GM23248 (cell line): ENCODE measurements at regions not wholly inside any gene's neighbourhood (a gene's known extent, or its start where the extent isn't known, plus 50 kb on each side); places are given as distances from the start of the nearest gene placed in this dataset.

ENCODE experiments used
- DNase-seq: peaks from one replicate; pipeline ENCODE4 v3.0.0-alpha.2; 2015
- H2AFZ ChIP-seq: fragments of 200-600 bp; sonication (generic); 2 replicates; pipeline ENCODE4 v1.6.1; 2016; ENCODE audit warnings: antibody characterized with exemption
- H3F3A ChIP-seq: fragments of 200-600 bp; sonication (generic); 2 replicates; pipeline ENCODE4 v1.6.1; 2016; ENCODE audit warnings: mild to moderate bottlenecking, antibody characterized with exemption, mixed run types; ENCODE audit not compliant: insufficient read depth
- H3K27ac ChIP-seq: fragments of 200-600 bp; sonication (generic); 2 replicates; pipeline ENCODE4 v1.5.1; 2016; ENCODE audit warnings: mild to moderate bottlenecking
- H3K27me3 ChIP-seq: fragments of 200-600 bp; sonication (generic); replicated peaks from 2 replicates; pipeline ENCODE4 v1.6.1; 2016; ENCODE audit warnings: mild to moderate bottlenecking; ENCODE audit not compliant: insufficient read depth
- H3K36me3 ChIP-seq: fragments of 200-600 bp; sonication (generic); 2 replicates; pipeline ENCODE4 v1.6.1; 2016; ENCODE audit warnings: low read depth, mild to moderate bottlenecking
- H3K4me1 ChIP-seq: fragments of 200-600 bp; sonication (generic); 2 replicates; pipeline ENCODE4 v1.6.1; 2016; ENCODE audit warnings: mild to moderate bottlenecking; ENCODE audit not compliant: insufficient read depth
- H3K4me2 ChIP-seq: fragments of 200-600 bp; sonication (generic); one replicate; pipeline ENCODE4 v1.6.1; 2016; ENCODE audit warnings: mild to moderate bottlenecking; ENCODE audit not compliant: unreplicated experiment
- H3K4me3 ChIP-seq: fragments of 200-600 bp; sonication (generic); 2 replicates; pipeline ENCODE4 v1.5.1; 2016; ENCODE audit warnings: mild to moderate bottlenecking
- H3K79me2 ChIP-seq: fragments of 200-600 bp; sonication (generic); 2 replicates; pipeline ENCODE4 v1.6.1; 2016; ENCODE audit warnings: mild to moderate bottlenecking; ENCODE audit not compliant: insufficient read depth
- H3K9ac ChIP-seq: fragments of 200-600 bp; sonication (generic); 2 replicates; pipeline ENCODE4 v1.6.1; 2016; ENCODE audit warnings: mild to moderate bottlenecking
- H3K9me2 ChIP-seq: fragments of 200-600 bp; sonication (generic); 2 replicates; pipeline ENCODE4 v1.6.1; 2016; ENCODE audit warnings: mixed run types, mild to moderate bottlenecking, moderate library complexity; ENCODE audit not compliant: insufficient read depth
- H3K9me3 ChIP-seq: fragments of 200-600 bp; sonication (generic); one replicate; pipeline ENCODE4 v1.6.1; 2017; ENCODE audit warnings: low read depth
- H4K20me1 ChIP-seq: fragments of 200-600 bp; sonication (generic); 2 replicates; pipeline ENCODE4 v1.6.0; 2016; ENCODE audit not compliant: insufficient read depth
- EZH2 ChIP-seq: fragments of 200-600 bp; sonication (generic); IDR thresholded peaks from 2 replicates; pipeline ENCODE4 v1.6.1; 2018; ENCODE audit warnings: antibody characterized with exemption, mild to moderate bottlenecking; ENCODE audit not compliant: insufficient read depth, poor library complexity, severe bottlenecking
- EZH2phosphoT487 ChIP-seq: fragments of 200-600 bp; sonication (generic); IDR thresholded peaks from 2 replicates; pipeline ENCODE4 v1.6.1; 2018; ENCODE audit warnings: antibody characterized with exemption, moderate library complexity, mild to moderate bottlenecking, low read depth; ENCODE audit not compliant: insufficient read depth
- WGBS, 2 experiments: methylation state at CpG; one replicate each; pipeline ENCODE4 v1.1.6; 2015 to 2017; ENCODE audit warnings: low lambda C conversion rate in 2 of 2, low coverage in 1 of 2; ENCODE audit errors: missing lambda C conversion rate in 2 of 2; 5-methylcytosine and 5-hydroxymethylcytosine counted together
- in situ Hi-C: fragments of 300-500 bp; cut with MboI; formaldehyde crosslinking; loops from 2 replicates; pipeline ENCODE4 v1.15.0; 2020

GRCh38 chr15:62647843-62648505 is 394.6 kb upstream of the TPM1 start:
- no peak overlapping the region for H3K4me3 ChIP-seq
- no peaks in the 10 kb centered on the region for H3K9me2 ChIP-seq
- H4K20me1 ChIP-seq, result no peaks in the 10 kb centered on the region
- H3K79me2 ChIP-seq, result no peaks in the 10 kb centered on the region
- H3F3A ChIP-seq, result no peaks in the 10 kb centered on the region
- no peak overlapping the region for H2AFZ ChIP-seq
- WGBS, 2 experiments, result 96 to 100% methylated on average over 7 of the region's 7 CpGs
- 0 out of 2 replicates have a peak overlapping the region, but pooled peaks have one; percentile 4 for H3K27ac ChIP-seq
- H3K4me2 ChIP-seq, result no peak overlapping the region
- peaks cover under 1% of the 10 kb centered on the region for H3K36me3 ChIP-seq
- H3K9ac ChIP-seq, result no peak overlapping the region
- in situ Hi-C loops, result no loop called here
- H3K27me3 ChIP-seq, result no peaks in the 10 kb centered on the region
- H3K9me3 ChIP-seq, result no peaks in the 10 kb centered on the region
- H3K4me1 ChIP-seq, result peaks cover 17% of the 10 kb centered on the region; the same call in 1 of the 2 replicates
- no peak for DNase-seq
- TF ChIP-seq EZH2phosphoT487, result no peak
- TF ChIP-seq EZH2, result no peak

GRCh38 chr15:62648954-62649353 is 393.6 kb upstream of the TPM1 start:
- in situ Hi-C loops, result no loop called here
- no peaks in the 10 kb centered on the region for H3K79me2 ChIP-seq
- peak; percentile 25 for DNase-seq
- no peak overlapping the region for H2AFZ ChIP-seq
- H3K27me3 ChIP-seq, result no peaks in the 10 kb centered on the region
- no peak overlapping the region for H3K4me3 ChIP-seq
- H3F3A ChIP-seq, result no peaks in the 10 kb centered on the region
- no peaks in the 10 kb centered on the region for H3K9me3 ChIP-seq
- no peaks in the 10 kb centered on the region for H3K9me2 ChIP-seq
- no peak overlapping the region for H3K9ac ChIP-seq
- no peaks in the 10 kb centered on the region for H4K20me1 ChIP-seq
- no peak for TF ChIP-seq EZH2phosphoT487
- no peak for TF ChIP-seq EZH2
- H3K4me2 ChIP-seq, result no peak overlapping the region
- H3K36me3 ChIP-seq, result peaks cover 8% of the 10 kb centered on the region
- 84 to 86% methylated on average over 6 of the region's 6 CpGs for WGBS, 2 experiments
- H3K27ac ChIP-seq, result no peak overlapping the region
- peaks cover 14% of the 10 kb centered on the region; the same call in 1 of the 2 replicates for H3K4me1 ChIP-seq

DNA sequence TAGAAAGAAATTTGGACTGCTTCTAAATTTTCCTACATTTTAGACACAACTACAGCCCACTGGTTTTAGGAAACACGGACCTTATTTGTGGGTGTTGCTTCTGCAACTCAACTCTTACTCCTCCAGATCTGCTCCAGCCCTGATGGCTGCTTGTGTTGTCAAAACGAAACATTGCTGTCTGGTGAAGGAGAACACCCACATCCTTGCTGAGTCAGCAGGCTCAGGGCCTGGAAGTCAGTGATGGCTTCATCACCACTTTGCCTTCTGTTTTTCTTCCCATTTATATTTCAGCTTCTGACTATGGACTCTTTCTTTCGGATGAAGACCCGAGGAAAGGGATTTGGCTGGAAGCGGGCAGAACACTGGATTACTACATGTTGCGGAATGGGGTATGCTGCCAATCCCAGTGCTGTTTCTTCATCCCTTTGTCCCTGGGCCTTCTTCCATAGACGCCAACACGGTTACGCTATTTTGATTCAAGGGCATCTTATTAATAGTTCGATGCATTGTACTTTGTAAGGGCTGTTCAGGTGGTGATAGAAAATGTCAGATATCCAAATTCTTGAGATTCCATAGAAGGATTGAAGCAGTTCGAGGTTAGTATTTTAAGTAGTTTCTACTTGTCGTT is 392.6 kb upstream of the TPM1 start:
- Histone ChIP-seq H3K4me1 (peaks cover 12% of the 10 kb centered on the region; the same call in 1 of the 2 replicates), H3K9me2 (no peaks in the 10 kb centered on the region), H3K27me3 (no peaks in the 10 kb centered on the region), H3K9me3 (no peaks in the 10 kb centered on the region), H3K36me3 (peaks cover 12% of the 10 kb centered on the region), H4K20me1 (no peaks in the 10 kb centered on the region), H3K27ac (peak overlapping the region; percentile 12; the same call in 1 of the 2 replicates), H2AFZ (no peak overlapping the region), H3K4me2 (peak overlapping the region; percentile 50), H3K9ac (no peak overlapping the region), H3K79me2 (no peaks in the 10 kb centered on the region), H3K4me3 (no peak overlapping the region), H3F3A (no peaks in the 10 kb centered on the region)
- WGBS, 2 experiments, result 83 to 84% methylated on average over 12 of the region's 12 CpGs
- TF ChIP-seq EZH2, result no peak
- TF ChIP-seq EZH2phosphoT487, result no peak
- in situ Hi-C loops, result no loop called here
- DNase-seq, result peak; percentile 70

GRCh38 chr15:62653122-62653521 is 389.4 kb upstream of the TPM1 start:
- WGBS, 2 experiments, result 96 to 98% methylated on average over 3 of the region's 3 CpGs
- TF ChIP-seq EZH2phosphoT487 (no peak), EZH2 (no peak)
- H3K36me3 ChIP-seq, result peaks cover 15% of the 10 kb centered on the region
- no peak overlapping the region for H3K9ac ChIP-seq
- no peaks in the 10 kb centered on the region for H3K27me3 ChIP-seq
- no peaks in the 10 kb centered on the region for H3K9me3 ChIP-seq
- in situ Hi-C loops, result no loop called here
- no peak overlapping the region for H3K27ac ChIP-seq
- peaks cover 12% of the 10 kb centered on the region; the same call in 1 of the 2 replicates for H3K4me1 ChIP-seq
- no peaks in the 10 kb centered on the region for H3K9me2 ChIP-seq
- H3F3A ChIP-seq, result no peaks in the 10 kb centered on the region
- no peaks in the 10 kb centered on the region for H4K20me1 ChIP-seq
- H3K4me2 ChIP-seq, result no peak overlapping the region
- no peak for DNase-seq
- no peak overlapping the region for H3K4me3 ChIP-seq
- H3K79me2 ChIP-seq, result no peaks in the 10 kb centered on the region
- no peak overlapping the region for H2AFZ ChIP-seq
